ENCODE measurements at regions not wholly inside any gene's neighbourhood (a gene's known extent, or its start where the extent isn't known, plus 50 kb on each side); places are given as distances from the start of the nearest gene placed in this dataset.
A peak's percentile ranks its signal among the peaks of the same experiment; 100 is the strongest.

DNA sequence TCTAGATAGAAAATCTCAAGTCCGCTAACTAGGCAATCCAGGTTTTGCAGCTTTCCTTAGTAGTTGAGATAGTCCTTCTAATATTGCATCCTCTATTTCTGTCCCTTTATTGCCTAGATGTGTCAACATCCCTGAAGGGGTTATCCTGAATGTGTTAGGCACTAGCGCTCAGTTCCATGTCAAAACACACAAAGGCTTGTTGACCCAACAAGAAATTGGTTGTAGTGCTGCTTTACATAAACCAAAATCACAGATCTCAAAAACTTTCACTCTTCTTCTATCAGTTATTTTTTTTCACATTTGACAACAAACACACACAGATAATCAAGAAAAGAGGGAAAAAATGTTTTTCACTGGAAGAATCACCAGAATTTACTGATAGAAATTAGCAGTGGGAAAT lies 51.4 kb upstream of the SOX2 start:
- no peak for DNase-seq (ENCODE audit: low spot score)

DNA sequence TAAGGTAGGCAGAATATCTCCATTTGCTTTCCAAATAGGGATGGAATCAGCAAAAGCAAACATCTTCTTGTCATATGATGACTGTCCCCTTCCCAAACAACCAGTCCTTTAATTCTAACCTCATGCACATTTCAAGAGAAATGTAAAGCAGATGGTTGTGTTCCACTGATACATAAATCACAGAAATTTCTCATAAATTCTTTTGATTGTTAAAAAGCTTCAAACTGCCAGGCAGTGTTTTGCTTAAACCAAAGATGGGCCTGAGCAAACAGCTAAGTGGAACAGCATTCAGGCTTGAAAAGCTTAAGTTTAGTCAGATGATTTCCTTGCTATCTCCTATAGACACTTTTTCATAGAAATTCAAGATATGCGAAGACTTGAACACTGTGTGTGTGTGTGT lies 74.3 kb upstream of the SOX2 start:
- DNase-seq (ENCODE audit: low spot score), result no peak

DNA sequence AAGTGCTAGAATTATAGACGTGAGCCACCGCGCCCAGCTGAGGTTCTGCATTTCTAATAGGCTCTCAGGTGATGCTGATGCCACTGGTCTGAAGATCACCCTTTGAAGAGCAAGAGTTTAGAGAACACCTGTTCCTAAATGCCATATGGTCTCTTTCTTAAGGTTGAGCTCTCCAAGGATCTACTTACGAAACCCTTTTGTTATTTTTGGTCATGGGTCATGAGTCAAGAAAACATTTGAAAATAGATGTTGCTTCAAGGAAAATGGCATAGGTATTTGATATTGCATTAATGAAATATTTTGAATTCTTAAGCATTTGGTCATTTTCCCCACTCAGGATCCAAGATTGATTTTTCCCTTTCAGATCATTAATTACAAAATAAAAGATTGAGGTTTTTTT lies 74.7 kb upstream of the SOX2 start:
- no peak for DNase-seq (ENCODE audit: low spot score)

DNA sequence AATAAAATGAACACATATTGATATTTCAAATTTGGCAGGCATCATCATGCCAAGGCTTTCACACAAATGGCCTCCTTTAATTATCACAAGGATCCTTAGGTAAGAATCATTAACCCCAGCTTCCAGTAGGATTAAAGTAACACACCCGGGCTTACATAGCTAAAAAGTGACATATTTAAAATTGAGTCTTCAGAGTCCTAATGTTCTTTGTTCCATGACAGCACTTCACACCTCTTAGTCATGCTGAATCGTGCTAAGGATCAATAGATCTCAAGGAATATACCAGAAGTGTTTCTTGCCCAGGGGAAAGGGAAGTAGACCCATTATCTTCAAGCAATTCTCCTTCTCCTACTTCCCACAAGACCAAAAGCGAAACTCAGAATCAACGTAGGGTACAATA lies 76.6 kb upstream of the SOX2 start:
- no peak for DNase-seq (ENCODE audit: low spot score)

DNA sequence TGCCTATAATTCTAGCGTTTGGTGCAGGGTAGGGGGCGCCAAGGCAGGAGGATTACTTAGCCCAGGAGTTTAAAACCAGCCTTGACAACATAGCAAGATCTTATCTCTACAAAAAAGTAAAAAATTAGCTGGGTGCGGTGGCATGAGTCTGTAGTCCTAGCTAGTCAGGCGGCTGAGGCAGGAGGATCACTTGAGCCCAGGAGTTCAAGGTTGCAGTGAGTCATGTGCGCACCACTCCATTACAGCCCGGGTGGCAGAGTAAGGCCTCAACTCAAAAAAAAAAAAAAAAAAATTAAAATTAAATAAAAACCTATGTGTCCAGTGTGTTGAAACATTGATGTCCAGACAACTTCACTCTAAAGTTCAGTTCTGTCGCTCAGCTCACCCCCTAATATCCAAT lies 78.2 kb upstream of the SOX2 start:
- no peak for DNase-seq (ENCODE audit: low spot score)

DNA sequence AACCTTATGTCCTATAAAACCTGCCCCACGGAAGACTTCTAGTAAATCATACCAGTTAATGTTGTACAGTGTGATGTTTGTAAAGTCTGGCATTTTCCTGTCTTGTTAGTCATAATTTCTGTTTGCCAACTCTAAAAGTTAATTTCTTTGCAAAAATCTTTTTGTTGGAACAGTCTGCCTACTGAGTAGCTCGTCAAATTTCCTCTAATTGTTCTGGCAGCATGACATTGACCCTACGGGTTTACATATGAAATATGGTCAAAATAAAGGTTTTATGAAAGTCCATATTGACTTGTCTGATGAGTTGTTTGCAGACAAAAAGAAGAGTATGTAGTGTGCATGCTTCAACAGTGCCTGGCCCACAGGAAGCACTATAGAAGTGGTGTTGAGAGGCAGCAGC lies 79.8 kb upstream of the SOX2 start:
- DNase-seq (ENCODE audit: low spot score), result no peak

DNA sequence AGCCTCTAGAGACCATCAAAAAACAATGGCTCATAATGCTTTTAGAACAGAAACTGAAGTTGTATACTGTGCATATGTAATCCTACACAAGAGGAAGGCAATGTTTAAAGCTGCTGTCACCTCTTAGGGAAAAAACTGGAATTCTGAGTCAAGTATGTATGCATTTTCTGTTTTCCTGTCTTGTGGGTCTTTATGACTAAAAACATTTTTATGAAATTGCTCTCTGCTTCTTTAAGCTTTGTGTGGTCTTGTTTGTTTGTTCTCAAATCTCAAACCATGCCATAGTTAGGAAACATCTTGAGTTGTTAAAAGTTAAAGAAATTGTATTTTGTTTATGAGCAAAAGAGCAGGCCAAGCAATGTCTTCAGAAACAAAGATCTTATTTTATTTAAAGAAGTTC lies 80.9 kb upstream of the SOX2 start:
- DNase-seq (ENCODE audit: low spot score), result no peak

DNA sequence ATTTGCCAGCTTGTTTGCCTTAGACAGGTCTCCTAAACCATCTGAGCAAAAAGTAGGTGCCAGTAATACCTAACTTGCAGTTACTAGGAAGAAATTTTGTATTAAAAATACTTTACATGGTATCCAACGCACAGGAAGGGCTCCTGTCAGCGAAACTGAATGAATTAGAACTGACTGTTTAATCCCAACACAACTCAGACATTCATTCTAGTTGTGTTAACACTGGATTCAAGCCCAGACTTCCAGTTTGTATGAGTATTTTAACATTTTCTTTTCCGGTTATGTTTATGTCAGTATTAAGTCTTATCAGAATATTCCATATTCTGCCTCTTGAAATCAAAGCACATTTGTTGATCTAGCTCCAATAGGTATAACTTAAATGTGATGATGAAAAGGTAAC lies 82.0 kb upstream of the SOX2 start:
- DNase-seq (ENCODE audit: low spot score), result no peak

DNA sequence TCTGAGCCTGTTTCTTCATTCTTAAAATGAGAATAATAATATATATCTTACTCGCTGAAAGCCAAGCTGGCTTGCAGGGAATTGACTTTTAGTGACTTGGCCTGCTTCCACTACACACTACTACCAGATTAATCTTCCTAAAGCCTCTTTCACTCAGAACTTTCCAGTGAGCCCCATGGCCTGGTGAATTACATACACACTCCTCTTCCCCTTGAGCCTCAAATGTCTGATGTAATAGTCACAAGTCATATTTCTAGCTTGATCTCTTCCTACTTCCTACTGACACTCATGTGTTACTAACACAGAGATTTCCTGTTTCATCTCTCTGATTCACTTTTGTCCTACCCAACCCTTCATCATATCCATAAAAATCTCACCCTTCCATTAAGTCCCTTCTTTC lies 82.7 kb upstream of the SOX2 start:
- no peak for DNase-seq (ENCODE audit: low spot score)

DNA sequence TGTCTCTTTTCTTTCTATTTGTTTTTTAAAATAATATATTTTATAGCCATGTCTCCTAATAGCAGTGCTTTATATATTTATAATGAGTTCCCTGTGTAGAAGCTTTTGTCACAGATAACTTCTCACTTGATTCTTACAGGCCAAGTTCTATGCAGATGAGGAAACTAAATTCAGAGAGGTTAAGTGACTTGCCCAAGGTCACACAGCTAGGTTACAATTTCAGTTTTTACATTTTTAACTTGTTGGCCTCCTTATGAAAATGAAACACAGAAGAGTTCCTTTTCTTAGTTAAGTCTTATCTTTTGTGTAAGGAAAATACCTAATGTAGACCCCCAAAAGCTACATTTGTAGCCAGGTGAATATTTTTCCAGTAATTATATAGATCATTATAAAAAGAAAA lies 83.3 kb upstream of the SOX2 start:
- no peak for DNase-seq (ENCODE audit: low spot score)

DNA sequence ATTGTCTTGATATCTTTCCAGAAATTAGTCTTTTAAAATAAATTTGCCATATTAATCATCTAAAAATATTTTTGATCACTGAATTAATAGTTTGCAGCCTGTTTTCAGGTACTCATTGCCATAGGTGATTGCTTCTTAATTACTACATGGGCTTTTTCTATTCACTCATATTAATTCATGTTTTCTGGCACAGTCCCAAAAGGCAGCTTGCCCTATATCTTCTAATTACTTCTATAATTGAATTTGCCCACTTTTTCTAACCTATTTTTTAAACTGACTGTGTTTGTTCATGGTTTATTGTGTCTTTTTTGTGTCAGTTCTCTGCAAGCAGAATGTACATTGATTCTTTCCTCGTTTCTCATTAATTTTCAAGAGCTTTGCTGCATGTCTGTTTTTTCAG lies 85.7 kb upstream of the SOX2 start:
- DNase-seq (ENCODE audit: low spot score), result no peak

DNA sequence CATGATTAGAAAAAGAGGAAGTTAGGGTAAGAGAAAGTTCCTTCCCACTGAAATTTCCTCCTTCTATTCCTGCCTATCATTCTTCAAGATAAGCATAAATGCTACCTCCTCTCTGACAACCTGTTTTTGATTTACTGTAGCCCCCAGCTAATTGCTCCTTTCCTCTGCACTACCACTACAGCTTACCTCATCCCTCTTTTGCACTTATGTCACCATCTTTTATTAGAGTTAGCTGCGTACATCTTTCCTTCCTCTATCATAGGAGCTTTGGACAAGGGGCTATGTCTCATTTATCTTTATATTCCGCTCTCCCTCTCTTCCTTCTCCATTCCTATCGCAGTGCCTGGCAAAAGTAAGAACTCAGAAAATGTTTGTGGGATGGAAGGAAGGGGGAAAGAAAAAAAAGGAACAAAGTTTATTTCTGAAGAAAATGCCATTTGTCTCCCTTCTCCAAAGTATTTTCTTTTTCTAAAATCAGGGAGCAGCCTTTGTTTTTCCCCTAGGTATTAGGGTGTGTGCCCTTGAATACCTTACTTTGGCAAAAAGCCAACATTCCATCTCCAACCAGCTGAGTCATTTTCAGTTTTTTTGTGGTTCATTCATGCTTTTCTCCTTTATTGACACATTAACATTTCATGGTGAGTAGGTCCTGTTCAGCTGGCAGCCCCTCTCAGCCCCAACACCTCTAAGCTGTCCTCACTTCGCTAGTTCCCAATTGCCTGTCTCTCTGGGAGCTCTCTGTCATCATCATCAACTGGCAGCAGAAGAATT lies 87.6 kb upstream of the SOX2 start:
- peak; percentile 18 for DNase-seq (ENCODE audit: low spot score)

DNA sequence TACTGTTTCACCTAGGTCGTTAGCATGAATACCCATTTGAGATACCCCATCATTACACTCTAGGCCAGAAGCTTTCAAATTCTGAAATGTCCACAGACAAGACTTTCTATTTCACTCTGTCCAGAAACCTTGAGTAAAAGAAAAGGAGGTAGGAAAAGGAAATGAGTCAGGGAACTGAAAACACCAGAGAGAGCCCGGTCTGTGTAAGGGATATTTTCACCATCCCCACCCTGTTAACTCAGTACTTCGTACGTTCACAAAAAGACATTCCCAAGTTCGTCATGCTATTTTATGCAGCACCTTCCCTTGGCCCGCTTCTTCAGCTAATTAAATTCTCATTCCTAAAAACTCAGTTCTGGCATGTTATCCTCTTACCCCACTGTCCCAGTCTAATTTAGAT lies 89.4 kb upstream of the SOX2 start:
- DNase-seq (ENCODE audit: low spot score), result no peak

DNA sequence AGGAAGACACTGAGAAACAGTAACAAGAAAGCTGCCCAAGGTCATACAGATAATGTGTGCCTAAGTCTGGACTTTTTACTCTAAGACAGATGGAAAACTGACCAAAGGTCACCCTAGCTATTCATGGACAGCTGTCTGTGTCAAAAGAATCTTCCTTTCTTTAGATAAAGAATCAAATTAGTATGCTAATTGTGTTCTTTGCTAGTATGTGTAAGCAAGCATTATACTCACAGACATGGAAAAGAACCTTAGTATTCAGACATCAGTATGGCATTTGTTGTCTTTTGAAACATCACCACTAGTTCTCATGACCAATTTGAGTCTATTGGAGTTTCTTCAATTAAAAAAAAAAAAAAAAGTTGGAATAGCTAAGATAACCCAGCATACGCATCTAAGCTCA lies 91.8 kb upstream of the SOX2 start:
- no peak for DNase-seq (ENCODE audit: low spot score)

DNA sequence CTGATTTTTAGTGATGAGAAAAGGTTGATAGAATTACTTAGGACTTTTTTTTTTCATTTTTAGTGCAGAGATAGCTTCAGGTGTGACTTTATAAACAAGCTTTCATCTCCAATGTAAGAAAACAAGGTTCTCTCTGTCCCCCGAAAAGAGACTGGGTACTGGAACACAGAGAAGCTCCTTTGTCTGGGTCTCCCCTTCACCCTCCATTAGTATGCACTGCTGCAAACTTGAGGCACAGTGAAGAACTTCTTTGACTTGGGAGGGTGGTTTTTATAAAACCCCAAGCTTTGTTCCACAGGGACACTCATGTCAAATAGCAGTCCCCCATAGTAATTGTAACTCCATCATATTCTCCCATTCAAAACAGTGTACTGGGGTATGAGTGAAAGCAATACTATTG lies 93.5 kb upstream of the SOX2 start:
- no peak for DNase-seq (ENCODE audit: low spot score)

DNA sequence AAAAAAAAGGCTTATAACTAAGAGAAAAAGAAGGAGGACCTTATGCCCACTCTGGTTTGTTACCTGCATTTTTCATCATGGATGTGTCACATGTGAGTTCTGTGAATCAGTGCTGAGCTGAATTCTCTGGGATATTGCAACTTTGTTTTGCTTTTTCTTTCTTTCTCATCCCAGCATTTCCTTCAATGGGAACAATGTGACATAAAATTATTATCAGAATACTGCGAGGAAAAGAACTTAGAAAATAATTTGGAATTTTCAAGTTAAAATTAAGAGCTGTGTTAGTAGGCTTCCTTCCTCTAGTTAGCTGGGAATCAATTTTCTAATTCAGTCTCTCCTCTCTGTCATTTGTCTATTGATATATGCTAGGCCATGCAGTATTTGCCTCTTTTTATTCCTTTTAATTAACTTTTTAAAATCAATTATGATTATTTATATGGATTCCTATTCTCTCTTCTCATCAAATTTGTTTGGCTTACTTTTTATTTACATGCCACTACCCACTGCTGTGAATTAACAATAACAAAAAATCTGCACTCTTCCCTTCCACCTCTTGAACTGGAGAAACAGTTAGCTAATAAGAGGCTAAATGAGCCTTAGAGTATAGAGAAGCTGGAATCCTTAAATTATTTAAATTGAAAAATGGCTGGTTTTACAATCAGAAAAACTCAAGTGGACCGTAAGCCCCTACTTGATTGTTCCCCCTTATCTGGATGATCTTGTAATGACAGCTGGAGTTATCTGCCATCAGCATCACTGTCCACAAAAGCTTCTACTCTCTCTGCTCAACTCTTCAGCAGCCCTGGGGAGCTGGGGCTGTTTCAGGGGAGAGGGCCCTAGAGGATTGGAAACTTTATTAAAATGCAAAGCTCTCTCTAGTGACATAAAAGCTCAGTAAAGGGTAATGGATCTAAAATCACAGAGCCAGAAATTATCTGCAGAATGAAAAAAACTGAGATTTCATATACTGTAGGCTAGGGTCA lies 95.3 kb upstream of the SOX2 start:
- DNase-seq (ENCODE audit: low spot score), result no peak

DNA sequence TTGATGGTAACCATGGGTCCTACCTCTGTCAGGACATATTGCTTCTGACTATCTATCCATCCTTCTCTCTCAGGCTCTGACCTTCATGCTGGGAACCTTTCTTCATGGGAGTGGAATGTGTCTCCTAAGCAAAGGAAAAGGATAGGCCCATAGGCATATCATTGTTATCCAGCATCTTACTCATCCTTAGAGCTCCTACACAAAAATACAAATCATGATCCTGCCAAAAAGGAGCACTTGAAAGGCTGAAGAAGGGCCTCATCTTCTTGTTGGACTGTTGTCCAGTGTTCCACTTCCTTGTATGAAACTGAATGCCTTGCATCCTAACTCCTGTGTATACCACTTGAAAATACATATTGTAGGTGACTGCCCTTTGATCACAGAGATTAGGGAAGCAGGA lies 96.1 kb upstream of the SOX2 start:
- DNase-seq (ENCODE audit: low spot score), result no peak

DNA sequence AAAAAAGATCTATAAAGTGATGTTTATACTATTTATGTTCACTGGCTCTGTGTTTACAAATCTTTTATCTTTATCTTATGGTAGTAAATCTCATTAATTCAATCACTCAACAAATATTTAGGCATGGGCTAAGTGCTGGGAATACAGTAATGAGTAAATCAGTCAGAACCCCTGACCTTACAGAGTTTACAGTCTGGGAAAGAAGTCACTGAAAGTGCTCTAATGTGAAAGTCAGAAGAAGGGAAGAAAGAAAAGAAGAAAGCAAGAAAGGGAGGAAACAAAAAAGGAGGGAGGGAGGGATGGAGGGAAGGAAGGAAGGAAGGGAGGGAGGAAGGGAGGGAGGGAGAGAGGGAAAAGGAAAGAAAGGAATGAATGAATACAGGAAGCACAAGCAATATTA lies 96.8 kb upstream of the SOX2 start:
- DNase-seq (ENCODE audit: low spot score), result no peak

DNA sequence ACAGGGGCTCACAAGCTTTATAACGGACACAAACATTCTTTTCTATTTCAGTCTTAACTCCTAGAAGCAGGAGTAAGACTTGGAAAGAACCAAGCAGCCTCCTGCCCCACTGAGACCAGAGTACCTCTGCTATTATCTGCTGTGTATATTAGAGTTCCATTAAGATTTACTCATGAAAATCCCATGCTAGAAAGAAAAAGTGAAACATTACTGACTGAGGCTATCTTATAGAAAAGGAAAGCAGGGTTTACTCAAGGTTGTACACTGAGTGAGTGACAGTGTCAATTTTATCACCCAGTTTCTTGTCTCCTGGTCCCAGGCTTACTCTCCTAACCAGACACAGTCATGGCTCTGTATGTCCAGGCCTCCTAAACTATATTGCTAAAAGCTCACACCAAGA lies 97.9 kb upstream of the SOX2 start:
- no peak for DNase-seq (ENCODE audit: low spot score)

DNA sequence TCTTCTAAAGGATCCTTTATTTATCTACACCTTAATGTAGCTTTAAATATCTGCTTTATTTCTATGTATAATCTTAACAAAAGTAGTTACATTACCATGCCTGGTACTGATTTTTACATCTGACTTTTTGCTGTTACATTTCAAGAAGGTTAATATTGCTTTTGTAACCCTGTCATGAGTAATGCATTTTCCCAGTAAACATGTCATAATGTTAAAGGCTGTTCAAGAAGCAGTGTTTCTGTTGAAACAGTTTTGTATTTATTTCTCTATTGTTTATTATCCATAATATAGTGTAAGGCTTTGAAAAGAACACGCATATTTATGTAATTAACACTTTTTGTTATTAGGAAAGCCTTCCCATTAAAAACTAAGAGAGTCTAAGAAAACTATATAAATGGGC lies 98.5 kb upstream of the SOX2 start:
- no peak for DNase-seq (ENCODE audit: low spot score)

DNA sequence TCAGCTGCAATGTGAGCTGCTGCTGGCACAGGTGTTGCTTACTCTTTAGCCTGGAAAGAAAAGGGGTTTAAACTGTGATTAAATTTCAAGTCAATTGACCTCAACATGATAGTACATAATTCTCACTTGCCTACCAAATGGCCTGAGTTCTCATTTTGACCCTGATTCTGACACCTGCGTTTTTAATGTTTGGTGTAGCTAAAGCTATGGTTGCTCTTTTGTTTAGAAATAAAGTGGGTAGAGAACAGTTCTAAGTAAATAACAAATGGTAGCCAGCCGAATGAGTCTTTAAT lies 100.8 kb upstream of the SOX2 start:
- no peak for DNase-seq (ENCODE audit: low spot score)

DNA sequence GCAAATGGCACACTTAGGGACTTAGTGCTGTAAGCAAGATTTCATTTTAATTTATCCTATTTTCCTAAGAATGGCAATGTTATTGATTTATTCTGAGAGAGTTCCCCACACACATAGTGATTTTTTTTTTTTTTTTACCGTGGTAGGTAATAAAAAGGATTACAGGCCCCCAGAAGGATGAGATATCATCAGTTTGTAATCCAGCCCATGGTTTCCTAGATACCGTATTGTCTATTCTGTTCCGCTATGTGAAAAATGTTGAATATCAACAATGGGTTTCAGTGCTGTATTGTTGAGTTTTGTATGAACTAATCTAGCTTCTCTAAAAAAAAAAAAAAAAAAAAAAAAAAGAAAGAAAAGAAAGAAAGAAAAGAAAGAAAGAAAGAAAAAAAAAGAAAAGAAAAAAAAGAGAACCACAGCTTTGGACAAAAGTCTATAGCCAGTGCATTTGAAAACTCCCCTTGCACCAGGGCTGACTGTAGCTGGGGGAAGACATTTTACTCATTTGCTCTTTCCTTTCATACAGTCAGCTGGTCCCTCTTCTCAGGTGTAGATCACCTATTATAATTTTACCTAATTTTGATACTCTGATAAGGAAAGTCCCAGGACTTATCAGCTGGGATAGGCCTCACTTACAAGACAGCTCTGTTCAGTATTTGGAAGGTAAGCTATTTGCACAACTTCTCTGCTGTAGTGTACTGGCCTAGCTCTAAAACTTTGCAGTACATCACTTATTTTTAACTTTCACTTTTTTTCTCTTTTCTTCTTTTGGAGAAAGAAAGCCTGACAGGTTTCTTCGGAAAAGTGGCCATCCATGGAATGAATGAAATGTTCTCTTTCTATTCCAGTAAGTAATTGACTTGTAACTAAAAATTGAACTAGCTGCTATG lies 101.4 kb upstream of the SOX2 start:
- DNase-seq (ENCODE audit: low spot score), result no peak

Data from HT-29 (cell line).